ENCODE measurements at regions not wholly inside any gene's neighbourhood (a gene's known extent, or its start where the extent isn't known, plus 50 kb on each side); places are given as distances from the start of the nearest gene placed in this dataset.

DNA sequence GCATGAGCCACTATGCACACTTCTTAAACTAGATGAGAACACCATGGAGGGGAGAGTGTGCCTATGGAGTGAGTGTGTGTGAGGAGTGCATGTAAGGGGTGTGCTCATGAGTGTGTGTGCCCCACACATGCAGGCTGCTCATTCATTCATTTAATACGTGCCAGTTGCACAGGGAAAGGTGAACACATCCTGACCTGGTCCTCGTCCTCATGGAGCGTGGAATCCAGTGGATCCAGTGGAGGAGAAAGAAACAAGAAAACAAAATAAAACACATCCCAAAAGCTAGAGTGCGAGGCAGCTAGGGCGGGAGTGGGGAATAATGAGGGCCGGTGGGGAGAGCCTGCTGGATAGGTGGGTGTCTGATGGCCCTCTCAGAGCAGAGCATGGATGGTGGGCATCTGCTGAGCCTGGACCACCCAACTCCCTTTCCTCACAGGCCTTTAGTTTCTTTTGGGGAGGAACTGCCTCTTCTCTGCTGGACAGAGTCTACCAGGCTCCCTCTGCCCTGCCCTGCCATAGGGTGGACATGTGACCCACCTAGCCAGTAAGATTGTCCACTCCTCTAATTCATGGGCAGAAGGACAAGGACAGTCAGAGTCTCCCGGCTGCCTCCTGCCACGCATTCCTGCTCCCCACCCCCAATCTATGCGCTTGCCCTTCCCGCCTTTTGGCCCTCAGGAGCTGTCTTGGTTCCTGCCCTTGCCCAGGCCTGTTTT is 204.3 kb downstream of the RAB11FIP4 start:
- TF ChIP-seq, protein P1, sequence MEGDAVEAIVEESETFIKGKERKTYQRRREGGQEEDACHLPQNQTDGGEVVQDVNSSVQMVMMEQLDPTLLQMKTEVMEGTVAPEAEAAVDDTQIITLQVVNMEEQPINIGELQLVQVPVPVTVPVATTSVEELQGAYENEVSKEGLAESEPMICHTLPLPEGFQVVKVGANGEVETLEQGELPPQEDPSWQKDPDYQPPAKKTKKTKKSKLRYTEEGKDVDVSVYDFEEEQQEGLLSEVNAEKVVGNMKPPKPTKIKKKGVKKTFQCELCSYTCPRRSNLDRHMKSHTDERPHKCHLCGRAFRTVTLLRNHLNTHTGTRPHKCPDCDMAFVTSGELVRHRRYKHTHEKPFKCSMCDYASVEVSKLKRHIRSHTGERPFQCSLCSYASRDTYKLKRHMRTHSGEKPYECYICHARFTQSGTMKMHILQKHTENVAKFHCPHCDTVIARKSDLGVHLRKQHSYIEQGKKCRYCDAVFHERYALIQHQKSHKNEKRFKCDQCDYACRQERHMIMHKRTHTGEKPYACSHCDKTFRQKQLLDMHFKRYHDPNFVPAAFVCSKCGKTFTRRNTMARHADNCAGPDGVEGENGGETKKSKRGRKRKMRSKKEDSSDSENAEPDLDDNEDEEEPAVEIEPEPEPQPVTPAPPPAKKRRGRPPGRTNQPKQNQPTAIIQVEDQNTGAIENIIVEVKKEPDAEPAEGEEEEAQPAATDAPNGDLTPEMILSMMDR (conservative IDR thresholded peaks at IDR 0.05; ENCODE audit: low read length), result no peak
- no peak for TF ChIP-seq EZH2phosphoT487 (IDR thresholded peaks at IDR 0.05; ENCODE audit: borderline replicate concordance)

All from Loucy (cell line).